ENCODE measurements at regions not wholly inside any gene's neighbourhood (a gene's known extent, or its start where the extent isn't known, plus 50 kb on each side); places are given as distances from the start of the nearest gene placed in this dataset.
"Not testable (repeated sequence)": the region's sequence is repeated elsewhere in the genome, so short reads cannot be mapped to it uniquely, and the experiment has no call there.

GRCh38 chr20:39778431-39778830 lies 816.3 kb downstream of the DHX35 start:
- no peak for DNase-seq (ENCODE audit: low read depth in 2 of 2)

DNA sequence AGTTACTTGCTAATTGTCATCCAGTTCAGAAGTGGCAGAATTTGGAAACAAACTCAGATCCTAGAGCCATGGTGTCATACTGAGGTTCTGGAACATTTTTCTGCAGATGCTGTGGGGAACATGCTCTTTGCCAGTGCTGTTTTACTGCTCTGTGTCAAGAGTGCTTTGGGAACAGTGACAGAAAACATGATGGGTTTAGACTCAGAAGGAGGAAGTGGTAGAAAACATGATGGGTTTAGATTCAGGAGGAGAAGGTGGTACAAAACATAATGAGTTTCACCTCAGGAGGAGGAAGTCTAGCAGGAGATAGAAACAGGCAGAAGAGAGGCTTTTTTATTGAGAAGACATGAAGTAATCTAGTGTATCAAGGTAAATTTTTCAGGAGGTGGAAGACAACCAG lies 815.5 kb downstream of the DHX35 start:
- DNase-seq (ENCODE audit: low read depth in 2 of 2), result no peak

- no peak for DNase-seq (ENCODE audit: low read depth in 2 of 2)
These were observed 813.0 kb downstream of the DHX35 start for GRCh38 chr20:39775110-39775509.

DNA sequence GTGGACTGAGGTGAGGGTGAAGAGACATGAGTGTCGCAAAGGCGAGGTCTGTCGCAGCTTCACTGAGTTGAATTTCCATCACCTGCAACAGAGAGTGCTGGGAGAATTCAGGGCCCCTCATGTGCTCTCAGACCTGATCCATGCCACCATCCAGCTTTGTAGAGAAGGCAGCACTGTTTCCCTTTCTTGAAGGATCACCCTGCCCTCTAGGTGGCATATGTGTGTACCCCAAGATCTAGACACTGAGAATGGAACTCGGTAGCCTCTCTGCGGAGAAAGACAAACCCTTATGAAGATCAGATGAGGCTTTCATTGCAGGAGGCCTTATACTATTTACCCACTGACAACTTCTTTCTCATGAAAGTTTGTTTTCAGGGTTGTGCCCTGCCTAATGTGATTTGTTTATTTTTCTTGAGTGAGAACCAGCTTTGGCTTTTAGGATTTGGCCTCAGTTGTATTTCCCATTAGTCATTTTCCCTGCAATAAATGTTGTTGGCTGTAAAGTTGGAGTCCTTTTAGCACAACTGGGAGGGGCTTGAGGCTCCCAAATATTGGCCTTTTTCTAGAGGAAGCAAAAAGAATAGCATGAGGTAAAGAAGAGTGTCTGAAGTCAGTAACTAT lies 811.3 kb downstream of the DHX35 start:
- DNase-seq (ENCODE audit: low read depth in 2 of 2), result no peak

GRCh38 chr20:39767352-39767751 lies 805.2 kb downstream of the DHX35 start:
- DNase-seq (ENCODE audit: low read depth in 2 of 2), result no peak

GRCh38 chr20:39766333-39766732 lies 804.2 kb downstream of the DHX35 start:
- DNase-seq (ENCODE audit: low read depth in 2 of 2), result no peak

DNA sequence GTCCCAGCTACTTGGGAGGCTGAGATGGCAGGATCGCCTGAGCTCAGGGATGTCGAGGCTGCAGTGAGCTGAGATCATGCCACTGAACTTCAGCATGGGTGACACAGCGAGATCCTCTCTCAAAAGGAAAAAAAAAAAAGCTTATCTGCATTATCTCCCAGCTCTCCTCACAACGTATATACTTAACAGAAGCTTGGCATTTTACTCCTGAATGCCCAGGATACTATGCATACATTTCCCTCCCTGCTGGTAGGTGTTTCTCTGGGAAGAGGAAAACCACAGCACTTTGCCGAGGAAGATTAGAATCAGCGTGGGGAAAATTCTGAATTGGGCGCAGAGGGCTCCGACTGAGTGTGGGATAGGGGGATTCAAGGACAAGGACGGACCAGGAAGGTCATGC lies 800.6 kb downstream of the DHX35 start:
- no peak for DNase-seq (ENCODE audit: low read depth in 2 of 2)

DNA sequence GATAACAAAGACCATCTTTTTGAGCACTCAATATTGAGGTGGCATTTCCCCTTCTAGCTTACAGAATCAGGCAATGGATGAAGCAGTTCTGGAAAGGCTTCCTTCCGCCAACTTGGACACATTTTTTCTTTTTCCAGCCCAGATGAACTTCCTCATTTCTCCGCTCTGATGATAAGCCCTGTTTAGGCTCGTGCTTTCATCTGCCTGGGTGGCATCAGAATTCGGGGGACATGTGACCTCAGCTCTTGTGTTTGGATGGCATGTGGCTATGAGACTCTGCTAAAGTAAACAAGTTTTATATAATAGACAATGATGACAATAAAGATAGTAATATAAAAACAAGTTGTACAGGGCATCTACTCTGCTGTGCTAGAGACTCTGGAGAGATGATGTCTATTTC lies 796.7 kb downstream of the DHX35 start:
- DNase-seq (ENCODE audit: low read depth in 2 of 2), result no peak

- no peak for DNase-seq (ENCODE audit: low read depth in 2 of 2)
These were observed 794.7 kb downstream of the DHX35 start for GRCh38 chr20:39756828-39757227.

DNA sequence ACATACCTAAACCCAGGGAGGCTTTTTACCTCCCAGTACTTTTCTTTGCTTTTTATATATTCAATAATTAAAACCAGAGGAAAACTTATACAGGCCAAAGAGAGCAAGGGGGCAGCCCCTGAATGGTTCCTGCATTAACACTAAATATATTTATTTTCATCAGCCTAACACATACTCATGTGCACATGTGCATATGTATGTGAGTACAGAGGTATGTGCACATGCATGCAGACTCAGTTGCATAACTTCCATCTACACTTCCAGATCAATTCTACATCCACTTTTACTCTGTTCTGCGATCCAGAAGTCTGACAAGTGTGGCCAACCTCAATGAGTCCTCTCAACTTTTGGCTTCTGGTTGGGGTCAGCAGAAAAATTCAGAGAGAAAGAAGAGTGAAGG lies 794.2 kb downstream of the DHX35 start:
- no peak for DNase-seq (ENCODE audit: low read depth in 2 of 2)

DNA sequence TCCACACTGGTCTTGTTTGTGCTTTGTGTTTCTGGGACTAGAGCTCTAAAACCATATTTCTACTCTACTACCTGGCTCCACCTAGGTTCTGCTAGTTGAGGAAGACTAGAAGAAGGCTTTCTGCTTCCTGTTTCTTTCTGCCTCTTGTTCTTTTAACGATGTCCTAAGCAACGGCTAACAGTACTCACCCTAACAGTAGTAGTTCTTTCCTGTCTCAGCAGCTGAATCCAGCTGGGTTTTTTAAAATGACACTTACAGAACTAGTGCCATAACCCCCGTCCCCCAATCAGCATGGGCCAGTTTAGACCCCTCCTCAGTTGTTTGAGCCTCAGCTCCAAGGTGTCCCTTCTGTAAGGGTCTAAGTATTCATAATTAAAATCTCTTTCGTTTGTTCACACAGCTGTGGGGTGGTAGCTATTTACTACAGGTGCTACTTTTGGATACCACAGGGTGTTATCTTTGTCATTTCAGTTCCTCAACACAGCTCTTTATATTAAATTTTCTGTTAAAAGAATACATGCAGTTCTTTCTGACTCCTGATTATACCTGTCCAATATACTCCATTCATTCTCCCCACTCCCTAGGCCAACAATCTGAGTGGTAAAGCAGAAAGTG lies 790.2 kb downstream of the DHX35 start:
- DNase-seq (ENCODE audit: low read depth in 2 of 2), result no peak

- DNase-seq (ENCODE audit: low read depth in 2 of 2), result no peak
These were observed 789.5 kb downstream of the DHX35 start for GRCh38 chr20:39751557-39752137.

DNA sequence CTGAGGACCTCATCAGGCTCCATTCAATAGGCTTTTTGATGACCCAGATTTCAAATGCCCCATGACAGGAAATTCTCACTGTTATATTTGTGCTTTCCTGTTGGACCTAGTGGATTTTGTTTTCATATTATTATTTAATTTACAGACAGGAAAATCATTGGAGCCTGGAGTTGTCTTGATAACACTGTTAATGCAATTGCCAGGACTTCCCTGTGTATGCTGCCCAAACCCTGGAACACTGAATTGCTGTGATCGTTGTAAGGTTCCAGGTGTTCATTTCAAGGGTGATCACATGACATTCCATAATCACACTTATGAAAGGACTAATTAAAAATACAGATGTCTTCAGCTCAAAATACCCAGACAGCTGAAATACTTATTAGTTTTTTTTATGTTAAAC lies 783.2 kb downstream of the DHX35 start:
- no peak for DNase-seq (ENCODE audit: low read depth in 2 of 2)

- DNase-seq (ENCODE audit: low read depth in 2 of 2), result no peak
These were observed 776.5 kb downstream of the DHX35 start for GRCh38 chr20:39738651-39739050.

DNA sequence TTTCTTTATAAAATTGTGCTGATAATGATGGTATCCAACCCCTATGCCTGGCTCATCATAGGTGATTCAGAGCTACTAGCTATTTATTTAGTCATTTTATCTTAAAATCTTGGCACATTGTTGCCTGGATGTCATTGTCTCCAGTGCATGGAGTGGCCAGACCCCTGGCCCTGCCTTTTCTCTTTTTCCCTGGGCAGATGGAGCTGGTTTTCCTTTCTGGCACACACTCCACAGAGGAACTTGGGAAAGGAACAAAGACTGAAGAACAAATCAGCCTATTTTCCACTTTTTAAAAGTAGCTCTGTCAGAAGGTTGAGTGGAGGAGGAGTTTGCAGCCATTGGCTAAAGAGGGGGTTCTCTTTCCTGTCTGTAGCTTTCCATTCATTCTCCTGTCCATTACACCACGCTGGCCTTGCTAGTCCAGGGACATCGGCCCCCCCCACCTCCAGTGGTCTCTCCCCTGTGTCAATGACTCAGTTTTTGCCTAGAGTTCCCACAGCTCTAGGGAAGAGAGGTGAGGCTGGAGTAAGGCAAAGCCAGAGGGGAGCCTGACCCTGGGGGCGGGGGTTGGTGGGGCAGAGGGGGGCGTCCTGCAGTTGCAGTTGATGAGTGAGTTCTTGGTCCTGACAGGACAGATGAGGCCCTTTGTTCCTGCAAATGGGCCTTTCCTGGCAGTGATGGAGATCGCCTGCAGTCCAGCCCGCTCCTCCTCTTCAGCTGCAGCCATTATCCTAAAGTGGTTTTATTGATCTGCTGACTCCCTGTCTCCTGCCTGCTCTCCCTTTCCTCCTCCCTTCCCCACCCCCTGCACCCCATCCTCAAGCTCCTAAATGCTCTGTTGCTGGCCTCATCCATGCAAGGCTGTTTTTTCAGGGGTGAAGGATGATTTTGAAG lies 774.5 kb downstream of the DHX35 start:
- DNase-seq (ENCODE audit: low read depth in 2 of 2), result no peak

GRCh38 chr20:39725513-39725912 lies 763.4 kb downstream of the DHX35 start:
- DNase-seq (ENCODE audit: low read depth in 2 of 2), result not testable (repeated sequence)

DNA sequence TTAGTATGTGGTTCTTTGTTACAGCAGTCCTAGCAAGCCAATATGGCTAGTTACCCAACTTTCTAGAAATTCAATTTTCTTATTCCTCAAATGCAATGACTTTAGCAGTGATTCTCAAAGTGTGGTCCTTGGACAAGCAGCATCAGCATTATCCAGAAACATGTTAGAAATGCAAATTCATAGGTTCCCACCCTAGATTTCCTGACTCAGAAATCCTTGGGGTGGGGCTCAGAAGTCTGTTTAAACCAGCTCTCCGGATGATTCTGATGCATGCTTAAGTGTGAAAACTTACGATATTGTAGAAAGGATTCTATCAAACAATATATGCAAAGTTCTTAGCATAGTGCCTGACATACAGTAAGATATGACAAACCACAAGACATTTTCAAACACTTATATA lies 757.1 kb downstream of the DHX35 start:
- no peak for DNase-seq (ENCODE audit: low read depth in 2 of 2)

- DNase-seq (ENCODE audit: low read depth in 2 of 2), result no peak
These were observed 755.8 kb downstream of the DHX35 start for GRCh38 chr20:39717936-39718335.

- no peak for DNase-seq (ENCODE audit: low read depth in 2 of 2)
These were observed 754.7 kb downstream of the DHX35 start for GRCh38 chr20:39716796-39717341.

DNA sequence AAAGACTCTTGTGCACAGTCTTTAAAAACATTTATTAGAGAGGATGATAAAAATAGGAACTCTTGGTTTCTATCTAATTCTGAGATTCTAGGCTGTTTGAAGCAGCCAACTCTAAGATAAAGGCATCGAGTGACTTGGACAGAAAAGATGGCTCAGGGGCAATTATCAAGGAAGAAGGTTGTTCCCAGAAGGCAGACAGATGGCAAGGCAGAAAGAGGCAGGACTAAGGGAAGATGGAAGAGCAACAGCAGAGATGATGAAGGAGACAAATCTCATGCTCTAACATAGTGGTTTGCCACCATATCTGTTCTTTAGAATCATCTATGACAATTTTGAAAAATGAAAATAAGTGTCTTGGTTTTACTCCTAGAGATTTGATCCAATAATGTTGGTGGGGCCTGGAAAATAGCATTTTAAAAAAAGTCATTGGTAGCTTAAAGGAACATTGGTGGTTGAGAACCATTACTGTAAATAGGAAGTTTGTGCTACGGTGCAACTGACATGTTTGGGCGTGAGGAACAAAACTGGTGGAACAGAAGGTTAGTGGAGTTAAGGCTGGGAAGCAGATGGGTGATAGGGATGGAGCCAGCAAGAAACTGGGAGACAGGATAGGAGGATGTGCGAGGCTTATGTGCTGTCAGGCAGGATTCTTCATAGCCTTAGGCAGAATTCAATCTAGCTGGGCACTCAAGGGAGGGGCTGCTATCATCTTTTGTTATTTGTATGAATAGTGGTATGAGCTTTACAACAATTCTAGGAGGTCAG lies 751.1 kb downstream of the DHX35 start:
- DNase-seq (ENCODE audit: low read depth in 2 of 2), result no peak

- no peak for DNase-seq (ENCODE audit: low read depth in 2 of 2)
These were observed 744.1 kb downstream of the DHX35 start for GRCh38 chr20:39706184-39706663.

Measured in stimulated activated CD4-positive, alpha-beta T cell treated with anti-CD3 and anti-CD28 coated beads, Interleukin-1b, Interleukin-23, amount 100 ng/mL, for 4 hours (primary cell).